H1 (cell line): ENCODE measurements at regions not wholly inside any gene's neighbourhood (a gene's known extent, or its start where the extent isn't known, plus 50 kb on each side); places are given as distances from the start of the nearest gene placed in this dataset.

ENCODE experiments used
- CREB1 ChIP-seq: IDR thresholded peaks from 2 replicates; pipeline ENCODE4 v1.6.1; 2012; ENCODE audit warnings: inconsistent platforms
- EGR1 ChIP-seq: IDR thresholded peaks from 2 replicates; pipeline ENCODE4 v1.6.1; 2011; ENCODE audit warnings: low read depth, low read length, borderline replicate concordance
- SUZ12 ChIP-seq: fragments of 200-600 bp; sonication (generic); IDR thresholded peaks from 2 replicates; pipeline ENCODE4 v1.6.1; 2012; ENCODE audit warnings: mild to moderate bottlenecking, inconsistent platforms, low read length, moderate library complexity, mixed read lengths
- TF ChIP-seq, protein P1 (sequence below): IDR thresholded peaks from 2 replicates; pipeline ENCODE4 v1.6.1; 2012; ENCODE audit warnings: inconsistent platforms

DNA sequence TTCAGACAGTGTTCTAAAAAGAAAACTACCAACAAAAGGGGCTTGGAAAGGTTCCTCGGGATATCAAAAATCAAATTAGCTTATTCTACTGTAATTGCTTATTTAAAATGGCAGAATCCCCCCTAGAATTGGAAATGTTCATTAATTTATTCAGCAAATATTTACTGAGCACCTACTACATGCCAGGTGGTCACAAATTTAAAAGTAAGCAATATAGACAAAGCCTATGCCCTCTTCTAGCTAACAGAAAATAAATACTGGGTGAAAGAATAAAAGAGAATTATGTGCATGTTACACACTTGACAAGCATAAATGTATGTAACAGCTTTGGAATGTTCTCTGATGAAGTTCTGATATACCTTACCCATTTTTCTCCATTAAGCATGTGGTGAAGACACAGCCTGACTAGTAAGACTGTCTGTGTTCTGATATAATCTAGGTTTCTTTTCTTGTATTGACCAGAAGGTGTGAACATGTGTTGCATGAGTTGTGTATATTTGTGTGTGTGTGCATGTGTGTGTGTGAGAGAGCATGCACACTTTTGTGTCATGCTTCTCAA is 606.7 kb upstream of the CITED2 start (continued):
- no peak for TF ChIP-seq SUZ12
- TF ChIP-seq CREB1, result no peak
- no peak for TF ChIP-seq EGR1
- TF ChIP-seq, protein P1, sequence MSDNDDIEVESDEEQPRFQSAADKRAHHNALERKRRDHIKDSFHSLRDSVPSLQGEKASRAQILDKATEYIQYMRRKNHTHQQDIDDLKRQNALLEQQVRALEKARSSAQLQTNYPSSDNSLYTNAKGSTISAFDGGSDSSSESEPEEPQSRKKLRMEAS, result no peak
